ENCODE measurements at regions not wholly inside any gene's neighbourhood (a gene's known extent, or its start where the extent isn't known, plus 50 kb on each side); places are given as distances from the start of the nearest gene placed in this dataset.

- no peak overlapping the region for H3K27ac ChIP-seq
- ATAC-seq (peak in 1 of 4 donors; percentile 42), DNase-seq (no peak)
- no peak overlapping the region for H3K4me3 ChIP-seq
- TF ChIP-seq CTCF (IDR thresholded peaks at IDR 0.05) (no peak), POLR2A (IDR thresholded peaks at IDR 0.05) (no peak)
- no peaks in the 10 kb centered on the region for H3K9me3 ChIP-seq
- no peaks in the 10 kb centered on the region for H3K27me3 ChIP-seq
- H3K36me3 ChIP-seq, result no peaks in the 10 kb centered on the region
- H3K4me1 ChIP-seq, result no peaks in the 10 kb centered on the region
- 44% methylated on average over 7 of the region's 10 CpGs for WGBS (ENCODE audit: insufficient coverage, low coverage, low lambda C conversion rate, missing lambda C conversion rate)
- intact Hi-C loops (cut with DNase I), result no loop called here
Observed at GRCh38 chr12:127619869-127620734, 646.9 kb upstream of the TMEM132C start.

GRCh38 chr12:127620735-127621355 is 646.1 kb upstream of the TMEM132C start:
- no peaks in the 10 kb centered on the region for H3K36me3 ChIP-seq
- TF ChIP-seq POLR2A (IDR thresholded peaks at IDR 0.05), result no peak
- no peak for TF ChIP-seq CTCF (IDR thresholded peaks at IDR 0.05)
- no peak overlapping the region for H3K27ac ChIP-seq
- ATAC-seq (no peak), DNase-seq (no peak)
- no peaks in the 10 kb centered on the region for H3K27me3 ChIP-seq
- 25% methylated on average over 2 of the region's 2 CpGs for WGBS (ENCODE audit: insufficient coverage, low coverage, low lambda C conversion rate, missing lambda C conversion rate)
- H3K9me3 ChIP-seq, result no peaks in the 10 kb centered on the region
- intact Hi-C loops (cut with DNase I), result no loop called here
- no peak overlapping the region for H3K4me3 ChIP-seq
- H3K4me1 ChIP-seq, result no peaks in the 10 kb centered on the region

- ATAC-seq (peak in 1 of 4 donors; percentile 28), DNase-seq (no peak)
- TF ChIP-seq POLR2A (IDR thresholded peaks at IDR 0.05), result no peak
- Histone ChIP-seq H3K4me1 (no peaks in the 10 kb centered on the region), H3K9me3 (no peaks in the 10 kb centered on the region), H3K36me3 (no peaks in the 10 kb centered on the region), H3K27ac (no peak overlapping the region), H3K27me3 (no peaks in the 10 kb centered on the region), H3K4me3 (no peak overlapping the region)
- intact Hi-C loops (cut with DNase I), result no loop called here
- WGBS (ENCODE audit: insufficient coverage, low coverage, low lambda C conversion rate, missing lambda C conversion rate), result 58% methylated on average over 4 of the region's 9 CpGs
Observed at GRCh38 chr12:127621366-127621765, 645.6 kb upstream of the TMEM132C start.

GRCh38 chr12:127623362-127623761 is 643.6 kb upstream of the TMEM132C start:
- Histone ChIP-seq H3K4me3 (no peak overlapping the region), H3K27me3 (no peaks in the 10 kb centered on the region), H3K4me1 (no peaks in the 10 kb centered on the region), H3K36me3 (no peaks in the 10 kb centered on the region), H3K27ac (no peak overlapping the region), H3K9me3 (no peaks in the 10 kb centered on the region)
- ATAC-seq (no peak), DNase-seq (no peak)
- WGBS (ENCODE audit: insufficient coverage, low coverage, low lambda C conversion rate, missing lambda C conversion rate), result 43% methylated on average over 4 of the region's 4 CpGs
- TF ChIP-seq POLR2A (IDR thresholded peaks at IDR 0.05) (no peak), CTCF (IDR thresholded peaks at IDR 0.05) (no peak)
- intact Hi-C loops (cut with DNase I), result no loop called here

GRCh38 chr12:127625176-127625771 is 641.7 kb upstream of the TMEM132C start:
- 46% methylated on average over 5 of the region's 5 CpGs for WGBS (ENCODE audit: insufficient coverage, low coverage, low lambda C conversion rate, missing lambda C conversion rate)
- TF ChIP-seq POLR2A (IDR thresholded peaks at IDR 0.05) (no peak), CTCF (IDR thresholded peaks at IDR 0.05) (no peak)
- no peak overlapping the region for H3K27ac ChIP-seq
- intact Hi-C loops (cut with DNase I), result no loop called here
- ATAC-seq (no peak), DNase-seq (no peak)
- H3K4me3 ChIP-seq, result no peak overlapping the region
- no peaks in the 10 kb centered on the region for H3K36me3 ChIP-seq
- no peaks in the 10 kb centered on the region for H3K27me3 ChIP-seq
- H3K9me3 ChIP-seq, result no peaks in the 10 kb centered on the region
- no peaks in the 10 kb centered on the region for H3K4me1 ChIP-seq
